GM18517 (cell line): ENCODE measurements at regions not wholly inside any gene's neighbourhood (a gene's known extent, or its start where the extent isn't known, plus 50 kb on each side); places are given as distances from the start of the nearest gene placed in this dataset.

Experiments used
- ATAC-seq: cut with Tn5 transposase; IDR thresholded peaks from one replicate; pipeline ENCODE4 v1.9.1; 2021; ENCODE audit warnings: mild to moderate bottlenecking, moderate library complexity; ENCODE audit not compliant: unreplicated experiment

GRCh38 chr10:6305401-6306321 is 102.9 kb downstream of the PFKFB3 start:
- no peak for ATAC-seq

- ATAC-seq, result no peak
Observed at GRCh38 chr10:6306917-6307316, 104.2 kb downstream of the PFKFB3 start.

- no peak for ATAC-seq
Observed at GRCh38 chr10:6309816-6310215, 107.1 kb downstream of the PFKFB3 start.

GRCh38 chr10:6310977-6311376 is 108.2 kb downstream of the PFKFB3 start:
- no peak for ATAC-seq

GRCh38 chr10:6311700-6312330 is 109.1 kb downstream of the PFKFB3 start:
- no peak for ATAC-seq

- ATAC-seq, result no peak
Observed at GRCh38 chr10:6312636-6313035, 109.9 kb downstream of the PFKFB3 start.

- ATAC-seq, result no peak
Observed at GRCh38 chr10:6313111-6313895, 110.6 kb downstream of the PFKFB3 start.

GRCh38 chr10:6314620-6315205 is 112.0 kb downstream of the PFKFB3 start:
- ATAC-seq, result no peak

GRCh38 chr10:6319119-6319518 is 116.4 kb downstream of the PFKFB3 start:
- ATAC-seq, result no peak

- ATAC-seq, result peak; percentile 85
Observed at GRCh38 chr10:6320320-6321010, 117.7 kb downstream of the PFKFB3 start.

GRCh38 chr10:6321880-6322279 is 119.1 kb downstream of the PFKFB3 start:
- ATAC-seq, result no peak

GRCh38 chr10:6322805-6323204 is 120.1 kb downstream of the PFKFB3 start:
- no peak for ATAC-seq

GRCh38 chr10:6327961-6328698 is 125.4 kb downstream of the PFKFB3 start:
- ATAC-seq, result no peak

GRCh38 chr10:6328699-6329423 is 126.1 kb downstream of the PFKFB3 start:
- no peak for ATAC-seq

- no peak for ATAC-seq
Observed at GRCh38 chr10:6333086-6333485, 130.4 kb downstream of the PFKFB3 start.

- ATAC-seq, result no peak
Observed at GRCh38 chr10:6333973-6334372, 131.2 kb downstream of the PFKFB3 start.

GRCh38 chr10:6336016-6336415 is 133.3 kb downstream of the PFKFB3 start:
- ATAC-seq, result no peak

- ATAC-seq, result no peak
Observed at GRCh38 chr10:6337382-6337781, 134.7 kb downstream of the PFKFB3 start.

GRCh38 chr10:6338361-6338760 is 135.6 kb downstream of the PFKFB3 start:
- no peak for ATAC-seq
